ENCODE measurements at regions not wholly inside any gene's neighbourhood (a gene's known extent, or its start where the extent isn't known, plus 50 kb on each side); places are given as distances from the start of the nearest gene placed in this dataset.

GRCh38 chr17:69954241-69954925, 120.6 kb upstream of the KCNJ16 start:
- no peak for TF ChIP-seq POLR2A (IDR thresholded peaks at IDR 0.05)
- TF ChIP-seq, protein P1, sequence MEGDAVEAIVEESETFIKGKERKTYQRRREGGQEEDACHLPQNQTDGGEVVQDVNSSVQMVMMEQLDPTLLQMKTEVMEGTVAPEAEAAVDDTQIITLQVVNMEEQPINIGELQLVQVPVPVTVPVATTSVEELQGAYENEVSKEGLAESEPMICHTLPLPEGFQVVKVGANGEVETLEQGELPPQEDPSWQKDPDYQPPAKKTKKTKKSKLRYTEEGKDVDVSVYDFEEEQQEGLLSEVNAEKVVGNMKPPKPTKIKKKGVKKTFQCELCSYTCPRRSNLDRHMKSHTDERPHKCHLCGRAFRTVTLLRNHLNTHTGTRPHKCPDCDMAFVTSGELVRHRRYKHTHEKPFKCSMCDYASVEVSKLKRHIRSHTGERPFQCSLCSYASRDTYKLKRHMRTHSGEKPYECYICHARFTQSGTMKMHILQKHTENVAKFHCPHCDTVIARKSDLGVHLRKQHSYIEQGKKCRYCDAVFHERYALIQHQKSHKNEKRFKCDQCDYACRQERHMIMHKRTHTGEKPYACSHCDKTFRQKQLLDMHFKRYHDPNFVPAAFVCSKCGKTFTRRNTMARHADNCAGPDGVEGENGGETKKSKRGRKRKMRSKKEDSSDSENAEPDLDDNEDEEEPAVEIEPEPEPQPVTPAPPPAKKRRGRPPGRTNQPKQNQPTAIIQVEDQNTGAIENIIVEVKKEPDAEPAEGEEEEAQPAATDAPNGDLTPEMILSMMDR (IDR thresholded peaks at IDR 0.05 in 8 of 11, conservative IDR thresholded peaks at IDR 0.05 in 3 of 11): no peak
- TF ChIP-seq POLR2AphosphoS5 (IDR thresholded peaks at IDR 0.05): no peak
